ENCODE measurements at regions not wholly inside any gene's neighbourhood (a gene's known extent, or its start where the extent isn't known, plus 50 kb on each side); places are given as distances from the start of the nearest gene placed in this dataset.

GRCh38 chr2:37800176-37800858 is 124.8 kb upstream of the RMDN2 start:
- TF ChIP-seq POLR2AphosphoS5 (IDR thresholded peaks at IDR 0.05) (no peak), CTCF (IDR thresholded peaks at IDR 0.05 in 8 of 11, conservative IDR thresholded peaks at IDR 0.05 in 3 of 11) (no peak)
